DMS79 treated with DMSO at 0.1 percent for 48 hours (cell line): ENCODE measurements at regions not wholly inside any gene's neighbourhood (a gene's known extent, or its start where the extent isn't known, plus 50 kb on each side); places are given as distances from the start of the nearest gene placed in this dataset.
"Not testable (repeated sequence)": the region's sequence is repeated elsewhere in the genome, so short reads cannot be mapped to it uniquely, and the experiment has no call there.

Experiments
- DNase-seq: peaks from one replicate; lab custom pipeline; 2025; lab: John Stamatoyannopoulos, UW

- DNase-seq = no peak
Observed at GRCh38 chr15:56568466-56569167, 103.7 kb upstream of the MNS1 start.

GRCh38 chr15:56557415-56557814 lies 92.5 kb upstream of the MNS1 start:
- no peak for DNase-seq

GRCh38 chr15:56553486-56553885 lies 88.5 kb upstream of the MNS1 start:
- DNase-seq = no peak

- DNase-seq = no peak
Observed at GRCh38 chr15:56552659-56553058, 87.7 kb upstream of the MNS1 start.

- DNase-seq = not testable (repeated sequence)
Observed at GRCh38 chr15:56540570-56540969, 75.6 kb upstream of the MNS1 start.

GRCh38 chr15:56540157-56540556 lies 75.2 kb upstream of the MNS1 start:
- DNase-seq = not testable (repeated sequence)

- DNase-seq = no peak
Observed at GRCh38 chr15:56538901-56539545, 74.1 kb upstream of the MNS1 start.

- DNase-seq = no peak
Observed at GRCh38 chr15:56537881-56538280, 72.9 kb upstream of the MNS1 start.

- DNase-seq = no peak
Observed at GRCh38 chr15:56534728-56535127, 69.8 kb upstream of the MNS1 start.

GRCh38 chr15:56533731-56534403 lies 68.9 kb upstream of the MNS1 start:
- DNase-seq = no peak

- peak; percentile 75 for DNase-seq
Observed at GRCh38 chr15:56532721-56533460, 68.0 kb upstream of the MNS1 start.

GRCh38 chr15:56530157-56530556 lies 65.2 kb upstream of the MNS1 start:
- no peak for DNase-seq

GRCh38 chr15:56528136-56528535 lies 63.2 kb upstream of the MNS1 start:
- no peak for DNase-seq

GRCh38 chr15:56524915-56525314 lies 60.0 kb upstream of the MNS1 start:
- no peak for DNase-seq

- DNase-seq = no peak
Observed at GRCh38 chr15:56523521-56523920, 58.6 kb upstream of the MNS1 start.

- DNase-seq = no peak
Observed at GRCh38 chr15:56519000-56519399, 54.1 kb upstream of the MNS1 start.
